ENCODE measurements at regions not wholly inside any gene's neighbourhood (a gene's known extent, or its start where the extent isn't known, plus 50 kb on each side); places are given as distances from the start of the nearest gene placed in this dataset.
"Not testable (repeated sequence)": the region's sequence is repeated elsewhere in the genome, so short reads cannot be mapped to it uniquely, and the experiment has no call there.

GRCh38 chr10:31664071-31664470, 264.6 kb downstream of the ARHGAP12 start:
- TF ChIP-seq, protein P1, sequence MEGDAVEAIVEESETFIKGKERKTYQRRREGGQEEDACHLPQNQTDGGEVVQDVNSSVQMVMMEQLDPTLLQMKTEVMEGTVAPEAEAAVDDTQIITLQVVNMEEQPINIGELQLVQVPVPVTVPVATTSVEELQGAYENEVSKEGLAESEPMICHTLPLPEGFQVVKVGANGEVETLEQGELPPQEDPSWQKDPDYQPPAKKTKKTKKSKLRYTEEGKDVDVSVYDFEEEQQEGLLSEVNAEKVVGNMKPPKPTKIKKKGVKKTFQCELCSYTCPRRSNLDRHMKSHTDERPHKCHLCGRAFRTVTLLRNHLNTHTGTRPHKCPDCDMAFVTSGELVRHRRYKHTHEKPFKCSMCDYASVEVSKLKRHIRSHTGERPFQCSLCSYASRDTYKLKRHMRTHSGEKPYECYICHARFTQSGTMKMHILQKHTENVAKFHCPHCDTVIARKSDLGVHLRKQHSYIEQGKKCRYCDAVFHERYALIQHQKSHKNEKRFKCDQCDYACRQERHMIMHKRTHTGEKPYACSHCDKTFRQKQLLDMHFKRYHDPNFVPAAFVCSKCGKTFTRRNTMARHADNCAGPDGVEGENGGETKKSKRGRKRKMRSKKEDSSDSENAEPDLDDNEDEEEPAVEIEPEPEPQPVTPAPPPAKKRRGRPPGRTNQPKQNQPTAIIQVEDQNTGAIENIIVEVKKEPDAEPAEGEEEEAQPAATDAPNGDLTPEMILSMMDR (conservative IDR thresholded peaks at IDR 0.05; ENCODE audit: low read depth, low read length), result not testable (repeated sequence)
- TF ChIP-seq EZH2 (IDR thresholded peaks at IDR 0.05; ENCODE audit: low read length, unreplicated experiment); EZH2phosphoT487 (IDR thresholded peaks at IDR 0.05; ENCODE audit: borderline replicate concordance, low read length): not testable (repeated sequence)

Data from PC-3 (cell line).